ENCODE measurements at regions not wholly inside any gene's neighbourhood (a gene's known extent, or its start where the extent isn't known, plus 50 kb on each side); places are given as distances from the start of the nearest gene placed in this dataset.

DNA sequence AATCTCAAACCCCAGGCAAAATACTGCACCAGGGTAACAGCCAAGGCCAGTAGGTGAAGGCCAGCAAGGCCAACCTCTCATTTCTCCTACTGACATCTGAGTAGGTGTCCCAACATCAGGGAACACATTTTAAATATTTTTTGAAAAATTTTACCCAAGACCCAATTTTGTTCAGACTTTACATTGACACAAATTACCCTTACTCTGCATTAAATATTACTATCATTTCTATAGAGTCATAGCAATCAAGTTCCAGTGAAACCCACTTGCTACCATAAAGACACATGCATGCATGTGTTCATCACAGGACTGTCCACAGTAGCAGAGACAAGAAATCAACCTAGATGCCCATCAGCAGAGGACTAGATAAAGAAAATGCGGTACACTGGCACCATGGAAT is 99.9 kb downstream of the NRN1 start:
- H3K27ac ChIP-seq (ENCODE audit: low read depth in 1 of 2, low read length in 2 of 2) = no peak overlapping the region
- no peaks in the 10 kb centered on the region for H3K4me1 ChIP-seq (ENCODE audit: insufficient read depth, low read length)
- Mint-ChIP-seq H3K4me3 (no peak overlapping the region), H3K27me3 (no peaks in the 10 kb centered on the region), H3K27ac (no peak overlapping the region), H3K36me3 (ENCODE audit: low read depth) (no peaks in the 10 kb centered on the region), H3K4me1 (ENCODE audit: low read depth) (no peaks in the 10 kb centered on the region), H3K9me3 (peaks cover 4% of the 10 kb centered on the region)
- no peaks in the 10 kb centered on the region for H3K9me3 ChIP-seq (ENCODE audit: control insufficient read depth in 1 of 2, insufficient read depth in 1 of 2, low read length in 2 of 2)
- no peaks in the 10 kb centered on the region for H3K36me3 ChIP-seq (ENCODE audit: insufficient read depth, low read length)
- DNase-seq (no peak), ATAC-seq (ENCODE audit: poor library complexity) (no peak)
- ChIA-PET POLR2A (no interaction called here), CTCF (no interaction called here)
- intact Hi-C loops (cut with DNase I, micrococcal nuclease) = no loop called here
- no peak overlapping the region for H3K4me3 ChIP-seq (ENCODE audit: low read length)
- no peaks in the 10 kb centered on the region for H3K27me3 ChIP-seq (ENCODE audit: control insufficient read depth in 1 of 2, insufficient read depth in 2 of 2, low read length in 2 of 2)
- TF ChIP-seq, protein P1, sequence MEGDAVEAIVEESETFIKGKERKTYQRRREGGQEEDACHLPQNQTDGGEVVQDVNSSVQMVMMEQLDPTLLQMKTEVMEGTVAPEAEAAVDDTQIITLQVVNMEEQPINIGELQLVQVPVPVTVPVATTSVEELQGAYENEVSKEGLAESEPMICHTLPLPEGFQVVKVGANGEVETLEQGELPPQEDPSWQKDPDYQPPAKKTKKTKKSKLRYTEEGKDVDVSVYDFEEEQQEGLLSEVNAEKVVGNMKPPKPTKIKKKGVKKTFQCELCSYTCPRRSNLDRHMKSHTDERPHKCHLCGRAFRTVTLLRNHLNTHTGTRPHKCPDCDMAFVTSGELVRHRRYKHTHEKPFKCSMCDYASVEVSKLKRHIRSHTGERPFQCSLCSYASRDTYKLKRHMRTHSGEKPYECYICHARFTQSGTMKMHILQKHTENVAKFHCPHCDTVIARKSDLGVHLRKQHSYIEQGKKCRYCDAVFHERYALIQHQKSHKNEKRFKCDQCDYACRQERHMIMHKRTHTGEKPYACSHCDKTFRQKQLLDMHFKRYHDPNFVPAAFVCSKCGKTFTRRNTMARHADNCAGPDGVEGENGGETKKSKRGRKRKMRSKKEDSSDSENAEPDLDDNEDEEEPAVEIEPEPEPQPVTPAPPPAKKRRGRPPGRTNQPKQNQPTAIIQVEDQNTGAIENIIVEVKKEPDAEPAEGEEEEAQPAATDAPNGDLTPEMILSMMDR (IDR thresholded peaks at IDR 0.05) = no peak

DNA sequence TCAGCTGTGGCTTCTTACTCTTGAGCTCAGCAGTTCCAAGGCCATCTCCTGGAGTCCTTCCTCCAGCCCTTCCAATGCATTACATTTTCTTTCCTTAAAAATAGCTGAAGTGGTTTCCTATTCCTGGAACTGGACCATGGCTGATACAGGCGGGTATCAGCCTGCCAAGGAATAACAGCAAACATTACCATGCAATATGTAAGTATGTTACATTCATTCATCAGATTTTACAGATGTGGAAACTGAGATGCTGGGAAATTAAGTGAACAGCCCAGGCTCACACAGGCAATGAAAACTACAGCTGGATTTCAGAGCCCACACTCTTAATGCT is 100.4 kb downstream of the NRN1 start:
- H3K27ac Mint-ChIP-seq = no peak overlapping the region
- H3K36me3 Mint-ChIP-seq (ENCODE audit: low read depth) = no peaks in the 10 kb centered on the region
- no peak for ATAC-seq (ENCODE audit: poor library complexity)
- H3K4me1 Mint-ChIP-seq (ENCODE audit: low read depth) = no peaks in the 10 kb centered on the region
- H3K9me3 Mint-ChIP-seq = peaks cover 3% of the 10 kb centered on the region
- DNase-seq = no peak
- TF ChIP-seq, protein P1 (IDR thresholded peaks at IDR 0.05) = no peak
- H3K36me3 ChIP-seq (ENCODE audit: insufficient read depth, low read length) = no peaks in the 10 kb centered on the region
- CTCF ChIA-PET = no interaction called here
- no peak overlapping the region for H3K4me3 Mint-ChIP-seq
- no peak overlapping the region for H3K27ac ChIP-seq (ENCODE audit: low read depth in 1 of 2, low read length in 2 of 2)
- POLR2A ChIA-PET = no interaction called here
- no peaks in the 10 kb centered on the region for H3K4me1 ChIP-seq (ENCODE audit: insufficient read depth, low read length)
- no peaks in the 10 kb centered on the region for H3K27me3 Mint-ChIP-seq
- H3K4me3 ChIP-seq (ENCODE audit: low read length) = no peak overlapping the region
- intact Hi-C loops (cut with DNase I, micrococcal nuclease) = no loop called here
- H3K9me3 ChIP-seq (ENCODE audit: control insufficient read depth in 1 of 2, insufficient read depth in 1 of 2, low read length in 2 of 2) = no peaks in the 10 kb centered on the region
- H3K27me3 ChIP-seq (ENCODE audit: control insufficient read depth in 1 of 2, insufficient read depth in 2 of 2, low read length in 2 of 2) = no peaks in the 10 kb centered on the region

DNA sequence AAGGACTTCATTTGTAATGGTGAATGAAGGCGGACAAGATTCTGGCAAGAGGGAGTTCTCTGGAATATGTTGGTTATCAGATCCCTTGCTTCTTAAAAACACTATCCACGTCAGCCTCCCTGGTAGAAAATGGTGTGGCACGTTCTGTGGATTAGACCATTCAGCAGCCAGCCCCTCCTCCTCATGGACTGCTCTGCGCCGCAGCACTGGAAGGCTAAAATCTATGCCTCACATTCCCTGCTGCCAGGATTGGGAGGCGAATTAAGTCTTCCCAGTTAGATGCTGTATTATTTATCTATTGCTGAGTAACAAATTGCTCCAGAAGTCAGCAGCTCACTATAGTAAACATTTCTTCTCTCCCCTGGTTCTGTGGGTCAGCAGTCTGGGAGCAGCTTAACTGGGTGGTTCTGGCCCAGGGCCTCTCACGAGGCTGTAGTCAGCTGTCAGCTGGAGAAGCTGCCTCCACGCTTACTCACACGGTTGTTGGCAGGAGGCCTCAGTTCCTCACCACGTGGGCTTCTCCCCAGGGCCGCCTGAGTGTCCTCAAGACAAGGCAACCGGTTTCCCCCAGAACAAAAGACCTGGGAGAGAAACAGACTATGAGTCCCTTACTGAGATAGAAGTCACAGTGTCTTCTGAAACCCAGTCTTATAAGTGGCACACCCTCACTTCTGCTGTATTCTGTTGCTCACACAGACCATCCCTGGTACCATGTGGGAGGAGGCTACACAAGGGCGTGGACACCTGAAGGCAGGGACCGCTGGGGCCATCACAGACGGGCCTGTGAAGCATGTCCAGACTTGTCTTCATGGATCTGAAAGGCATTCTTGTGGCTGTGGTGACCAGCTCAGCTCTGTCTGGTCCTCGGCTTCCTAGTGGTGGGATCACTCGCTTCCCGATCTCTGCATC is 101.0 kb downstream of the NRN1 start:
- ATAC-seq (ENCODE audit: poor library complexity) (no peak), DNase-seq (no peak)
- Mint-ChIP-seq H3K27me3 (no peaks in the 10 kb centered on the region), H3K4me1 (ENCODE audit: low read depth) (no peaks in the 10 kb centered on the region), H3K27ac (no peak overlapping the region), H3K4me3 (no peak overlapping the region), H3K36me3 (ENCODE audit: low read depth) (no peaks in the 10 kb centered on the region), H3K9me3 (peaks cover 2% of the 10 kb centered on the region)
- intact Hi-C loops (cut with DNase I, micrococcal nuclease) = no loop called here
- ChIA-PET CTCF (no interaction called here), POLR2A (no interaction called here)
- TF ChIP-seq, protein P1 (IDR thresholded peaks at IDR 0.05) = no peak
- Histone ChIP-seq H3K27me3 (ENCODE audit: control insufficient read depth in 1 of 2, insufficient read depth in 2 of 2, low read length in 2 of 2) (no peaks in the 10 kb centered on the region), H3K36me3 (ENCODE audit: insufficient read depth, low read length) (no peaks in the 10 kb centered on the region), H3K4me3 (ENCODE audit: low read length) (no peak overlapping the region), H3K27ac (ENCODE audit: low read depth in 1 of 2, low read length in 2 of 2) (no peak overlapping the region), H3K4me1 (ENCODE audit: insufficient read depth, low read length) (no peaks in the 10 kb centered on the region), H3K9me3 (ENCODE audit: control insufficient read depth in 1 of 2, insufficient read depth in 1 of 2, low read length in 2 of 2) (no peaks in the 10 kb centered on the region)

All from CD4-positive, alpha-beta T cell (primary cell).